Endodermal cell (in vitro differentiated cells): ENCODE measurements at regions not wholly inside any gene's neighbourhood (a gene's known extent, or its start where the extent isn't known, plus 50 kb on each side); places are given as distances from the start of the nearest gene placed in this dataset.
A peak's percentile ranks its signal among the peaks of the same experiment; 100 is the strongest.

Experiments
- DNase-seq: peaks from one replicate; pipeline ENCODE4 v3.0.0-alpha.2; 2017
- H3K27ac ChIP-seq: 2 replicates; pipeline ENCODE4 v1.5.1; 2013; ENCODE audit warnings: mild to moderate bottlenecking, low read depth, low read length, moderate library complexity
- H3K27me3 ChIP-seq: 2 replicates; pipeline ENCODE4 v1.6.1; 2013; ENCODE audit warnings: mild to moderate bottlenecking, low read length, moderate library complexity; ENCODE audit not compliant: insufficient read depth, control insufficient read depth, poor library complexity, severe bottlenecking
- H3K36me3 ChIP-seq: 2 replicates; pipeline ENCODE4 v1.7.0; 2013; ENCODE audit warnings: mild to moderate bottlenecking, low read length, moderate library complexity; ENCODE audit not compliant: control insufficient read depth, insufficient read depth
- H3K4me1 ChIP-seq: one replicate; pipeline ENCODE4 v1.7.0; 2013; ENCODE audit warnings: low read length; ENCODE audit not compliant: control insufficient read depth, insufficient read depth
- H3K4me3 ChIP-seq: 2 replicates; pipeline ENCODE4 v1.5.1; 2013; ENCODE audit warnings: mild to moderate bottlenecking, low read length, moderate library complexity
- H3K9ac ChIP-seq: 2 replicates; pipeline ENCODE4 v1.6.1; 2013; ENCODE audit warnings: mild to moderate bottlenecking, low read length, moderate library complexity; ENCODE audit not compliant: poor library complexity, severe bottlenecking; ENCODE audit errors: extremely low read depth
- H3K9me3 ChIP-seq: 2 replicates; pipeline ENCODE4 v1.6.1; 2013; ENCODE audit warnings: mild to moderate bottlenecking, low read length, moderate library complexity; ENCODE audit not compliant: control insufficient read depth
- H3K27ac Mint-ChIP-seq: 2 replicates; pipeline ENCODE4 v1.8.0; 2020; ENCODE audit warnings: mixed read lengths
- H3K27me3 Mint-ChIP-seq: 2 replicates; pipeline ENCODE4 v1.8.0; 2021; ENCODE audit warnings: mild to moderate bottlenecking, mixed read lengths; ENCODE audit not compliant: insufficient read depth
- H3K36me3 Mint-ChIP-seq: 2 replicates; pipeline ENCODE4 v1.8.0; 2020; ENCODE audit warnings: low read depth, mixed read lengths
- H3K4me1 Mint-ChIP-seq: 2 replicates; pipeline ENCODE4 v1.8.0; 2020; ENCODE audit warnings: mixed read lengths
- H3K4me3 Mint-ChIP-seq: 2 replicates; pipeline ENCODE4 v1.8.0; 2020; ENCODE audit warnings: mild to moderate bottlenecking, moderate library complexity, mixed read lengths
- H3K9me3 Mint-ChIP-seq: 2 replicates; pipeline ENCODE4 v1.8.0; 2020; ENCODE audit warnings: mild to moderate bottlenecking, mixed read lengths
- WGBS, 2 experiments: methylation state at CpG; one replicate each; pipeline versions ENCODE4 v1.1.5 to v1.1.7; 2013; ENCODE audit warnings: missing lambda C conversion rate in 2 of 2, mixed read lengths in 1 of 2; ENCODE audit not compliant: insufficient coverage in 1 of 2, insufficient read length in 1 of 2; 5-methylcytosine and 5-hydroxymethylcytosine counted together
- TF ChIP-seq, protein P1 (sequence below): fragments of 200-600 bp; sonication (generic); conservative IDR thresholded peaks from 2 replicates; pipeline ENCODE4 v1.5.0; 2021; ENCODE audit warnings: antibody characterized with exemption, mild to moderate bottlenecking

DNA sequence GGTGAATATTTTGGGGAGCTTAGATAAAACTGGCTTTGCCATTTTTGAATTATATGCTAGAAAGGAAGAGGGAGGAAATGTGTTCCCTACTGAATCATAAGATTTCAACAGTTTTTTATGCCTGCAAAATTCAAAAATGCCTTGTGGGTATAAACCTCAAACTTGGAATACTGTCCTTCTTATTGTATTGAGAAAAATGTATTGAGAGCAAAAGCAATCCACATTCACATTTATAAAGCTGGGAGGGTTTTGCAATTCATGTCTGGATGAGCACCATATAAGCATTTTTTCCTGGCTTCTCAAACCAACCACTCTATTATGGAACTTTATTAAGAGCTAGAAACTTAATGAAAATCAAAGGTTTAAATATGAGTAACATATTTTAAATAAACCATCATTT lies 289.8 kb downstream of the PCDH7 start:
- no peak for DNase-seq
- H3K27me3 Mint-ChIP-seq = no peaks in the 10 kb centered on the region
- TF ChIP-seq, protein P1, sequence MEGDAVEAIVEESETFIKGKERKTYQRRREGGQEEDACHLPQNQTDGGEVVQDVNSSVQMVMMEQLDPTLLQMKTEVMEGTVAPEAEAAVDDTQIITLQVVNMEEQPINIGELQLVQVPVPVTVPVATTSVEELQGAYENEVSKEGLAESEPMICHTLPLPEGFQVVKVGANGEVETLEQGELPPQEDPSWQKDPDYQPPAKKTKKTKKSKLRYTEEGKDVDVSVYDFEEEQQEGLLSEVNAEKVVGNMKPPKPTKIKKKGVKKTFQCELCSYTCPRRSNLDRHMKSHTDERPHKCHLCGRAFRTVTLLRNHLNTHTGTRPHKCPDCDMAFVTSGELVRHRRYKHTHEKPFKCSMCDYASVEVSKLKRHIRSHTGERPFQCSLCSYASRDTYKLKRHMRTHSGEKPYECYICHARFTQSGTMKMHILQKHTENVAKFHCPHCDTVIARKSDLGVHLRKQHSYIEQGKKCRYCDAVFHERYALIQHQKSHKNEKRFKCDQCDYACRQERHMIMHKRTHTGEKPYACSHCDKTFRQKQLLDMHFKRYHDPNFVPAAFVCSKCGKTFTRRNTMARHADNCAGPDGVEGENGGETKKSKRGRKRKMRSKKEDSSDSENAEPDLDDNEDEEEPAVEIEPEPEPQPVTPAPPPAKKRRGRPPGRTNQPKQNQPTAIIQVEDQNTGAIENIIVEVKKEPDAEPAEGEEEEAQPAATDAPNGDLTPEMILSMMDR = no peak
- no peak overlapping the region for H3K27ac Mint-ChIP-seq
- H3K36me3 Mint-ChIP-seq = peaks cover 3% of the 10 kb centered on the region
- no peak overlapping the region for H3K27ac ChIP-seq
- H3K4me1 Mint-ChIP-seq = no peaks in the 10 kb centered on the region
- no peaks in the 10 kb centered on the region for H3K9me3 ChIP-seq
- H3K36me3 ChIP-seq = no peaks in the 10 kb centered on the region
- H3K27me3 ChIP-seq = no peaks in the 10 kb centered on the region
- no peak overlapping the region for H3K9ac ChIP-seq
- H3K4me1 ChIP-seq = no peaks in the 10 kb centered on the region
- no peaks in the 10 kb centered on the region for H3K9me3 Mint-ChIP-seq
- no peak overlapping the region for H3K4me3 Mint-ChIP-seq
- H3K4me3 ChIP-seq = no peak overlapping the region

DNA sequence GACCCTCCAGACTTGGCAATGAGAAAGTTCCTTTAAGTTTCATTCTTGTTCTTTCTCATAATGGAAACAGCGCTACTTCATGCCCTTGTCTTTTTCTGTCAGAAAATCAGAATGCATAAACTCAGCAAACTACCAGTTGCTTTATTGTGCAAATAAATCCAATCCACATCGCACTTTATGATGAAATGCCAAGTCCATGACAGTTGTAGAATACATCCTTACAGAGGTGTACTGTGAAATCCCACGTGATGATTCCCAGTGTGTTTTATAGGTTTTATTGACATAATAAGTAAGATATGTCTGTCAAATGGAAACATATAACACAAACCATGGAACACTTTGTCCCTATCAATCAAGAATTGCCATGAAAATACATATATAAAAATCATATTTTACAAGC lies 295.0 kb downstream of the PCDH7 start:
- Histone ChIP-seq H3K4me3 (no peak overlapping the region), H3K36me3 (no peaks in the 10 kb centered on the region), H3K27ac (no peak overlapping the region), H3K4me1 (no peaks in the 10 kb centered on the region), H3K27me3 (no peaks in the 10 kb centered on the region), H3K9me3 (no peaks in the 10 kb centered on the region), H3K9ac (no peak overlapping the region)
- H3K9me3 Mint-ChIP-seq = no peaks in the 10 kb centered on the region
- H3K36me3 Mint-ChIP-seq = no peaks in the 10 kb centered on the region
- 92 to 97% methylated on average over 2 to 3 of the region's 3 CpGs for WGBS, 2 experiments
- H3K4me1 Mint-ChIP-seq = peaks cover 9% of the 10 kb centered on the region
- no peak overlapping the region for H3K4me3 Mint-ChIP-seq
- no peak for DNase-seq
- H3K27me3 Mint-ChIP-seq = no peaks in the 10 kb centered on the region
- TF ChIP-seq, protein P1 = no peak
- H3K27ac Mint-ChIP-seq = no peak overlapping the region

DNA sequence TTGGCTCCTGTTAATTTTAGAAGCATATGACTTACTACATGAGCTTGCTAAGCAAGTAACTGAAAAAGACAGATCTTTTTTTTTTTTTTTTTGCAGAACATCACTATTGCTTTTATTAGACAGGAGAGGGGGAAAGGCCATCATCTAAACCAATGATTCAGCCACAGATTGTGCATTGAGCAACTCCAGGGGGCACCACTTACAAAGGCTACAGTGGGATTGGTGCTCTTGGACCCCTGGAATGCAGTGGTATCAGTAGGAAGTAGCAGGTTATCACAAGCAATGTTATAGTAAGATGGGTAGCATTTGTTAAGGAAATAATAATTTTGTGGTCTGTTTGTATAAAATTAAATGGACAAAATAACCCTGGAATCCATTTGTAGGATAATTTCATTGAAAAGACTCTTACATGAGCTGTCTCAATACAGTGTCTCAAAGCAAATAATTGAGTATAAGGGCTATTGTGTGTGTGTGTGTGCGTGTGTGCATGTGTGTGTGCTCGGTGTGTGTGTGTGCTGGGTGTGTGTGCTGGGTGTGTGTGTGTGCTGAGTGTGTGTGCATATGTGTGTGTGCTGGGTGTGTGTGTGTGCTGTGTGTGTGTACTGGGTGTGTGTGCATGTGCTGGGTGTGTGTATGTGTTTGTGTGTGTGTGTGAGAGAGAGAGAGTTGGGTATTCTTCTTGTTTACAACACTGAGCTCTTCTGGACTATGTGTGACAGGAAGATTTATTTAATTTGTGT lies 296.3 kb downstream of the PCDH7 start:
- DNase-seq = peak; percentile 51
- H3K27me3 Mint-ChIP-seq = no peaks in the 10 kb centered on the region
- H3K9me3 Mint-ChIP-seq = no peaks in the 10 kb centered on the region
- no peak overlapping the region for H3K9ac ChIP-seq
- peaks cover 21% of the 10 kb centered on the region for H3K4me1 Mint-ChIP-seq
- H3K36me3 ChIP-seq = no peaks in the 10 kb centered on the region
- 92 to 97% methylated on average over 2 of the region's 2 CpGs for WGBS, 2 experiments
- H3K27ac ChIP-seq = no peak overlapping the region
- no peaks in the 10 kb centered on the region for H3K27me3 ChIP-seq
- no peak overlapping the region for H3K4me3 ChIP-seq
- H3K36me3 Mint-ChIP-seq = no peaks in the 10 kb centered on the region
- TF ChIP-seq, protein P1 = peak; percentile 56
- no peaks in the 10 kb centered on the region for H3K4me1 ChIP-seq
- no peak overlapping the region for H3K4me3 Mint-ChIP-seq
- H3K27ac Mint-ChIP-seq = no peak overlapping the region
- no peaks in the 10 kb centered on the region for H3K9me3 ChIP-seq
